GM18870 (cell line): ENCODE measurements at regions not wholly inside any gene's neighbourhood (a gene's known extent, or its start where the extent isn't known, plus 50 kb on each side); places are given as distances from the start of the nearest gene placed in this dataset.

ENCODE experiments used
- ATAC-seq: cut with Tn5 transposase; IDR thresholded peaks from one replicate; pipeline ENCODE4 v1.9.1; 2021; ENCODE audit warnings: moderate library complexity; ENCODE audit not compliant: unreplicated experiment

DNA sequence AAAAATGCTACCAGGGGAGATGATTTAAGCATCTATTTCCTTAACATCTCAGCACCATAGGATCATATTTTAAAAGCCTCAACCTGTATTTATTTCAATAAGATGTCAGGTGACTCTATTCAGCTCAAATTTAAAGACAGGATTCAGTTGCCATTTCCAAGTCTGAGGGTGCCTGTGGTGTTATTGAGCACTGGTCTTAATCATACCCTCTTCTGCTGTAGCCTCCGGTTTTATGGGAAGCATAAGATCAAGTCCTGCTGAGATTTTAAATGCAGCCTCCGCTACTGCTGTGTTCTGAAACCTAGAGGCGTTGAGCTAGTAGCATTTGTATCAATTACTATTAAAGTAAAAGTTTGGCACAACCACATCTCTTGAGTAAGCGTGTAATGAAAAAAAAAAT is 185.7 kb upstream of the NWD2 start:
- ATAC-seq, result no peak

DNA sequence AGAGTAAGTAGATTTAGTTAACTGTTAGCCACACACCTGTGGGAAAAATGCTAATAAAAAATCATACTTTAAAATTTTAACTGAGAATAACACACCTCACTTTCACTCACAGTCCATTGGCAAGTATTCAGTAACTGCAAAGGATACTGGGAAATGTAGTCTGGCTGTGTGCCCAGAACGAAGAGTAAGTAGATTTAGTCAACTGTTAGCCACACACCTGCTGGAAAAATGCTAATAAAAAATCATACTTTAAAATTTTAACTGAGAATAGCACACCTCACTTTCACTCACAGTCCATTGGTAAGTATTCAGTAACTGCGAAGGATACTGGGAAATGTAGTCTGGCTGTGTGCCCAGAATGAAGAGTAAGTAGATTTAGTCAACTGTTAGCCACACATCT is 178.4 kb upstream of the NWD2 start:
- no peak for ATAC-seq

DNA sequence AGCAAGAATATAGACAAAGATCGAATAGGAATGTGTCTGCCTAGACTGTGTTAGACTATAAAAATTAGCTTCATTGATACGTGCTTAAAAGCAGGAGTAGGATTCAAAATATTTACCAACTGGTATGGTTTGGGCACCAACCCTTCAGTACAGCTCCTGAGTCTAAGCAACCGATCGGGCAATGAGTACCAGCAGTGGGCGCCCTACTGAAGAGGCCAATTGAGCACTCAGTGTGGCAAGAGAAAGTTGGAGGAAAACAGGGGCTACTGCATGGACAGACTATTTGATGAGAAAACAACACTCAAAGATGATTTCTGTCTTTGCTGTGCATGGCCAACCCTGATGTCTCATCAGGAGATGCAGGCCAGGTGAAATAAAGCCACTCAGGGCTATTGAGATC is 176.0 kb upstream of the NWD2 start:
- no peak for ATAC-seq

DNA sequence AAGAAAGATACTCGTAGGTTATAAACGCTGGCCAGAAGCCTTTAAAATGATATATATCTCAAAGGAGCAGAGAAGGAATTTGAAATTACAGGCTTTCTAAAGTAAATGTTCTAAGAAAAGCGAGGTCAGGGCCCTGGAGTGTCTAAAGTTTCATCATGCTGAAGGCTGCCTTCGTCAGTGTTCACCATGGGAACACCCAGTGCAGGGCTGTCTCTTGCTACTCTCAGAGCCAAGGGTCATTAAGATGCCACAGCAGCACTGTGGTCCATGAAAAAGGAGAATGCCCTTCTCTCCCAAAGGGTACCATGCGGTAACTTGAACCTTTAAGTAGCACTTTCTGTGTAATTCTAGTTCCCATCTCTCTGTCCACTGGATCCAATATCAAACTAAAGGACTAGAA is 174.5 kb upstream of the NWD2 start:
- ATAC-seq, result no peak

DNA sequence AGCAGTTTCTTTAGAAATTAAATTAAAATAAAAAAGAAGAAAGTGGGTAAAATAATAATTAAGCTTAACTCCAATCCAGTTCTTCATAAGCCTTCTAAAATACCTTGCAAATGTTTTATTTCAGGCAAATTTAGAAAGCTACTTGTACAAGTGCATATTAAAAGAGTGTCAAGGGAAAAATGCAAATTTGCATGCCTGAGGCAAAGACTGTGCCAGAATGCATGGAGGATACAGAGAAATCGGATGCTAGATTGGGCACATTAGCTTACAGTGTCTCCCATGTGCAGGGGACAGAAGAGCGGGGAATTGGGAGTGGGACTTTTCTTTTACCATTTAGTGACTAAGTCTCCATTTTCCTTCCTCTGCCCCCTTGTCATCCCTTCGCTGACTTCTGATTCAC is 173.0 kb upstream of the NWD2 start:
- ATAC-seq, result no peak

DNA sequence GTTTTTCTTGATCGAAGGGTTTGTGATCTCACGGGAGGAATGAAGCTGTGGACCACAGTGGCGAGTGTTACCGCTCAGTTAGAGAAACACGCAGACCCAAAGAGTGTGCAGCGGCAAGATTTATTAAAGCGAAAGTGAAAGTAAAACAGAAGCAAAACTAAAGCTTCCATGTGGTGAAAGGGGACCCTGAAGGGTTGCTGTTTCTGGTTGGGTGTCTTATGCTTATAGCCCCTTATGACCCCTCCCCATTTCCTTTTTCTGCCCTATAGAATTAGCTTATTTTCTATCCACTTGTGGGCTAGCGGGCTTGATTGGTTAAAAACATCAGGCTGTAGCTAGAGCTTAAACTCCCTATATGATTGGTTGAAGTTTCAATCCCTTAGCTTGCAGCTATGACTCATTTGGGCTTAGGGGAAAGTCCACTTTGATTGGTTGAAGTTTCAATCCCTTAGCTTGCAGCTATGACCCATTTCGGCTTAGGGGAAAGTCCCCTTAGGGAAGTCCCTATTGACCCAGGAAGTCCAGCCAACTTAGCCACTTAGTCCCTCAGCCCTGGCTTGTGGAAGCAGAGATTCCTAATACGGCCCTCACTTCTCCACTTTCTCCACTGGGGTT is 171.2 kb upstream of the NWD2 start:
- no peak for ATAC-seq

DNA sequence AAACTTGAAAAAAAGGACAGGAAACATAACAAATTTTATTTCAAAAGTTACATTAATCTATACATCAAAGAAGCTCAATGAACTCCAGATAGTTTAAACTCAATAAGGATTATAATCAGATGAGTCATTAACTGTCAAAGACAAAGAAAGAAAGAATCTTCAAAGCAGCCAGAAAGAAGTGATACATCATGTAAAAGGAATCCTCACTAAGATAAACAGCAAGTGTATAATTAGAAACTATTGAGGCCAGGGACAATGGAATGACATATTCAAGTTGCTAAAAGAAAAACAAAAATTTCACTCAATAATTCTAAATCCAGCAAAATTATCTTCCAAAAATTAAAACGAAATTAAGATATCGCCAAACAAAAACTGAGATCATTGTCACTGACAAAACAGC is 161.6 kb upstream of the NWD2 start:
- no peak for ATAC-seq

DNA sequence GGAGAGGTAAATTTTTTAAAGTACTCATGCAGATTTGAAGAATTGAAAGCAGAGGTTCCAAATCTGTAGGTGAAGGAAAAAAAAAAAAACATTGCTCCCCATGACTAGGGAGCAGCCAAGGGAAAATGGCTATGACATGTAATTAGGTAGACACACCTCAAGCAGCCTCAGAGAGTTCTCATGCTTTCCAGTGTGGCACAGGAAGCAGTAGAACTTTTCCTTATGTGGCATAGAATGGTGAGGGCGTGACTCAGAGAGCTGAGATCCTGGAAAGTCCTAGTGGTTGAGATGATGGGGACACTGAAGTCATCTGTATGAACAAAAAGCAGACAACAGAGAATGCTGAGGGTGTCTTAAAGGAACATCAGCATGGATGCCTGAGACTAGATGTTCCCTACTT is 148.6 kb upstream of the NWD2 start:
- no peak for ATAC-seq

DNA sequence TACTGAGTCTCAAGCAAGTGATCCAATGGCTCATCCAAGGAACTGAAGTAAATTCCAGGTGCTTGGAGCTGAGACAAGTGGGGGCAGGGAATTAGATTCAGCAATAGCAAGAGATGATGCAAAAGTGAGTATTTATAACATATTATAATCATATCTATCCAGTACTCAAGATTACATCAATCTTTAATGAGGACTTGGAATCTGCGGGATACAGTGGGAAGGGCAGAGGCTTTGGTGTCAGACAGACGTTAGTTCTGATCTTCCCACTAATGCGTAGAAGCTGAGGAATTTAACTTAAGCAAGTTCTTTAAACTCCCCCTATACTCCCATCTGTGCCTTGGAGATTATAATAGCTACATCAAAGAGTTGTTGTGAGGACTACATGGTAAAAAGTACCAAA is 143.4 kb upstream of the NWD2 start:
- no peak for ATAC-seq

DNA sequence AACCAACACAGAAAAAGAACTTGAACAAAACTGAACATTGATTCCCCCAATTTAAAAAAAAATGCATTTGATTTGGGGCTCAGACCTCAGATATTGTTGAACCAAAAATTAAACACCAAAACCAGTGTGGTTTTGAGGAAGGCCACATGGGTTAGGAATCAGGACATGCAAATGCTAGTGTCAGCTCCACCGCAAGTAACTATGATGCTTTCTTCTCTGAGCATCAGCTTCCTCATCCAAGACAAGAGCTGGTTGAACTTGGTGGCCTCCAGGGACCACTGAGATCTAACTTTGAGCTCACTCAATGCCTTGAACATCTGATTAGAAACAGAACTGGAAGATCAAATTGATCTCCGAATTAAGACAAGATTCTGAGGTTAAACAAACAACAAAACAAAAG is 142.9 kb upstream of the NWD2 start:
- no peak for ATAC-seq

DNA sequence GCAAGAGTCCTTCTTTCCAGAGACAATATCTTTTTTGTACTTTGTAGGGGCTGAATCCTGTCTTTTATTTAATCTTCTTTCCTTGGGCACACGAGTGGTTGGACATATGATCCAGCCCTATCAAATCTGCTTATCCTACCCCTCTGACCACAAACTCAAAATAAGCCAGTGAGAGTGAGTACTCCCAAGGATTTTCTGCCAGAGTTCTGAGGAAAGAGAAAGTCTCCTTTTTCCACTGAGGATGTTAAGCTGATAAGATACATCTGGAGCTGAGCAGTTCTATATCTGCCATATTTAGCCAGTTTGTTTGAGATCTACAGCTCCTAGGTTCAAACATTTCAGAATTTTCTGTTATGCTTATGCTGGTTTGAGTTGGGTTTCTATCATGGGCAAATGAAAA is 134.8 kb upstream of the NWD2 start:
- ATAC-seq, result no peak

DNA sequence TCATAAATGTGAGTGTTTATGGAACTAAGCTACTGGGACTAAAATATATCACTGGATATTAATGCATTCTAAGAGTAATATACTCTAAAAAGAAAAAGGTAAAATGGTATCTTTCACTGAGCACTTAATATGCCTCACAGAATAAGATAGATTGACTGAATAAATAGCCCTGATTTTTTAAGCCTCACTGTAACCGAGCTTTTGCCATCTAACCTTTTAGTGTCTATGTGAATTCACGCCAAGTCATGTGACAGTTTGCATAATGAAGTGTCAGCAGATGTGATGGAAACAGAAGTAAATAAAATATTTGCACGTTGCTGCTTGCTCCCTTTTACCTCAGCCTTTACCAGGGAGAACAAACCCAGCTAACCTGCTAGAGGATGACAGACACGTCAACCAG is 119.7 kb upstream of the NWD2 start:
- ATAC-seq, result no peak

DNA sequence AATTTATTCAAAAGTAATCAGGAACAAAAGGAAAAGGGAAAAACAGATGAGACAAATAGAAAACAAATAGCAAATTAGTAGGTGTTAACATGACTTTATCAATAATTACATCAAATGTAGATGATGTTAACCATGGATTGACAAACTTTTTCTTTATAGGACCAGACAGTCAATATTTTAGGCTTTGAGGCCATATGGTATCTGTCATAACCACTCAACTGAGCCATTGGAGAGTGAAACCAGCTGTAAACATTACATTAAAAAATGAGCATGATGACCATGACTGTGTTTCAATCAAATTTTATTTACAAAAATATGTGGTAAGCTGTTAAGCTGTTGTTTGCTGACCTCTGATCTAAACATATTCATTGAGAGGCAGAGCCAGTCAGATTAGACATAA is 118.5 kb upstream of the NWD2 start:
- ATAC-seq, result no peak

DNA sequence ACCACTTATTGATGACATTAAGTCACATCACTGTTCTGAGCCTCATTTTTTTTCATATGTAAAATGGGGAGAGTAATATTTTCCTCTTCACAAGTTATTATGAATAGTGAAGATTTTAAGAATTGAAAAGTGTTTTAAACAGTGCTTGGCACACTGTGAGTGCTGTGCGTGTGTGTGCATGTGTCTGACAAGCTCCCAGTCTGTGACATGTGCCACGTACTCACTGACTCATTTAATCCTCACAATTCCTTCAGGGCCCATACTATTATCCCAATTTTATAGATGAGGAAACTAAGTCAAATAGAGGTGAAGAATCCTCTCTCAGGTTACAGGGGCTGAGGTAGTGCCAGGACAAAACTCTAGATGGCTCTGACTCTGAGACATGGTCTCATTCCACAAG is 114.1 kb upstream of the NWD2 start:
- no peak for ATAC-seq

DNA sequence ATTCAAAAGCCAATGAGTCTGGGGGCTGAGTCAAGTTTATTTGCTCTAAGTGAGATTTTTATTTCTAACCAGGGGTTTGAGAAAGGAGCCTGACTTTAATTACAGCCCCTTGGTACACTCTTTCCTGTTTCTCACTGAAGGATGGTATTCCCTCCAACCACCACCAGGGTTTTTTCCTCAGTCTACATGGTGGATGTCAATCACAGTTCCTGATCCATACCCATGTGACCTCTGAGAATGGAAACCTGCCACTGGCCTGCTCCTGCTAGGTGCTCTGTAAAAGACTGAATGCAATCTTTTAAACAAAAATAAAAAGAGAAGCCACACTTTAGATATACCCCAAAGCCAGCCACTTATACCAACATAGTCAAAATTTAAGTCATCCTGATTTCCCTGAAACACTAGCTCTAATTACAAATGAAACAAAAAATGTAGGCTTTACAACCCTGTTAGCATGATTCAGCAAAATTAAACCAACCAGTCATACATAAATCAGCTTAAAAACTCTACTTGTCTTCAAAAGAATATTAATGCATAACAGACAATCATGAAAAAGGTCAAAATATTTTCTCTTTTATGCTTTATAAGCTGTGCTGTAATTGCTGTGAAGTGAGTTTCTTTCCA is 112.1 kb upstream of the NWD2 start:
- ATAC-seq, result no peak

DNA sequence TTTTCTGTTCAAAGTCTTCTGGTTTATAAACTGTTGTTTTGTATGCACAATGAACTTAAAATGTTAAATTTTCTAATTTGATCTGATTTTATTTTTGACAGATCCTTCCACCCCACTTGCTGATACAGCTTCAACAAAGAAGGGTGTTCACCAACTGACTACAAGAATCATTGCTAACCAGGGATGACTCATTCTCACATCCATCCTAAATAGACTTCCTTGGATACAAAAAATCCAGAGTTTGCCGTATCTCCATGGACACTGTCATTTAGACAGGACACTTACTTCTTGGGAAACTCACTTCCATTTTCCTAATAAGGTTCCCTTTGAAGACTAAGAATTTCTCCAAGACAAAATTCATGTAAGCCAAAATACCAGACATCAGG is 111.6 kb upstream of the NWD2 start:
- ATAC-seq, result no peak

DNA sequence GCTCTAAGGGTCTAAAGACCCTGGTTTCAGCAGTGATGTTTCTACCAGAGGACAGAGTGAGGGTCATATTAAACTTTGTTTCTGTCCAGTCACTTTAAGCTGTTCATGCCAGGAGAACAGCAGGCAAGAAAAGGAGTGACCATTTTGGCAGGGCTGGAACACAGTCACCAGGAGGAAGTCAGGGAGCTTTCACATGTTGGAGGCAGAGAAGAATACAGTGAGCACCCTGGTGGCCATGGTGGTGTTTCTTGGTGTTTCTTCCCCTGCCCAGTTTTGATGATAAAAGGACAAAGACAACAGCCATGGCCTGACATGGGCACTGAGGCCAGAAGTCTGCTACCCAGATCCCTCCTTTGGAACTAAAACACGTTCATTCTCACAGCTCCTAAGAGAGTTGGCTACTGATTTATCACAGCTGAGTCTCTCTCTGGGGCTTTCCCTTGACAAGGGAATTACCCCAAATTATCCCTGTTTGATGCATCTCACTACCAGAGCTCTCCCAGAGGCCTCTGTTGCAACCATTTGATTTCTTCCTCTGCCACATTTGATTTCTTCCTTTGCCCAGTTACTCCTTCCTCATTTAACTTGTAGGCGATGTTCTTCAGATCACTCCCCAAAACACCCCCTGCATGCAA is 106.4 kb upstream of the NWD2 start:
- ATAC-seq, result peak; percentile 92

DNA sequence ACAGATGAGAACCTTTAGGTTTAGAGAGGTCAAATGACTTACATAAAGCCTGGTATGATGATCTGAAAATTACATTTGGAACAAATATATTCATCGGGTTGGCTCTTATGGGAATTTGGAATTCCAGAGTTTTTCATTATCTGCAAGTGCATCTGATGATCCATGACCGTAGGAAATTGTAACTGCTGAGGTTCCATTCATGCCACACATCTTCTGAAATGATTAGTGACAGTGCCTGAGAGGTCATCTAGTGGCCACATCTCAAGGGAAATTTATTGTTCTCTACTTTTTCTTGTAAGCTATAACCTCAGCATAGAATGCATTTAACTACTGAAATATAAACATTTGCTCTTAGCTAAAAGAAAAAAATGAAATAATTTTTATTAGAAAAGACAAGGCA is 105.8 kb upstream of the NWD2 start:
- ATAC-seq, result peak; percentile 54

DNA sequence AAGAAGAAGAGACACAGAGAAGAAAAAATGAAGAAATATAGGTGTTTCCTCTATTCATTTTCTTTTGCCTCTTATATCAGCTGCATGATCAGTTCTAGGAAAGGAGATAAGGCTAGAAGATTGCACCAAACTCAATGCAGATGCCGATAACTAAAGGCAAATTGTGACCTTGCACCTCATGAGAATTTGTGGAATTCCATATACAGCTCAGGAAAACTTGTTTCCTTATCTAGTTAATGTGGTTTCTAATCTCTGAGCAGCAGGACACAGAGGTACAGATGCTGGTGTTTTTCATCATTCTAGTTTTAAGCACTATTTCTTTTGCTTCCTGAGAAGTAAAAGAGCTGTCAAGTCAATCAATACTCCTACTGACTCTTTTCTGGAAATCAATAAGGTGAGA is 104.6 kb upstream of the NWD2 start:
- ATAC-seq, result no peak

DNA sequence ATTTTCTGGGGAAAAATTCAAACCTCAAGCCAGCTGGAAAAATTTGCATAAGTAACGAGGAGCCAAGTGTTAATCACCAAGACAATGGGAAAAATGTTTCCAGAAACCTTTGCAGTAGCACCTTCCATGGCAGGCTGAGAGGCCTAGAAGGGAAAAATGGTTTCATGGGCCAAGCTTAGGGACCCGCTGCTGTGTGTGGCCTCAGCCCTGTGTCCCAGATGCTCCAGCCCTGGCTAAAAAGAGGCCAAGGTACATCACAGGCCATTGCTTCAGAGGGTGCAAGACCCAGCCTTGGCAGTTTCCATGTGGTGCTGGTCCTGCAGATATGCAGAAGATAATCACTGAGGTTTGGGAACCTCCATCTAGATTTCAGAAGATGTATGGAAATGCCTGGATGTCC is 98.3 kb upstream of the NWD2 start:
- ATAC-seq, result no peak

DNA sequence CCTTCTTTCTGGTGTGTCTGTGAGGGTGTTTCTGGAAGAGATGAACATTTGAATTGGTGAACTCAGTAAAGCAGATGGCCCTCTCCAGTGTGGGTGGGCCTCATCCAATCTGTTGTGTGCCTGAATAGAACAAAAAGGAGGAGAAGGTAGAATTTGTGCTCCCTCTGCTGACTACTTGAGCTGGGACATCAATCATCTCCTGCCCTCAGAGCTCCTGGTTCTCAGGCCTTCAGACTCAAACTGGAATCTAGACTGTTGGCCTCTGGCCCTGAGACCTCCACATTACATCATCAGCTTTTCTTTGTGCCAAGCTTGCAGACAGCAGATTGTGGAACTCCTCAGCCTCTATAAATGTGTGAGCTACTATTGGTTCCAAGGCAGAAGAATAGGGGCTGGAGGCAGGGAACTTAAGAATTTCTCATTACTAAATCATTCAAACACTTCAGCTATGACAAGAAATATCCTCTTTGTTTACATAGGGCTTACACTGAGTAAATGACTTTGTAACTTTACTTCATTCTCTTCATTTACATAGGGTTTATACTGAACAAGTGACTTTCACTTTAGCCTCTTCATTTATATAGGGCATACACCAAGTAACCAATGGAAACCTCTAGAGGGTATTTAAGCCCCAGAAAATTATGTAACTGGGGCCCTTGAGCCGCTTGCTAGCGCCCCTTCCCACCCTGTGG is 86.9 kb upstream of the NWD2 start:
- ATAC-seq, result no peak

DNA sequence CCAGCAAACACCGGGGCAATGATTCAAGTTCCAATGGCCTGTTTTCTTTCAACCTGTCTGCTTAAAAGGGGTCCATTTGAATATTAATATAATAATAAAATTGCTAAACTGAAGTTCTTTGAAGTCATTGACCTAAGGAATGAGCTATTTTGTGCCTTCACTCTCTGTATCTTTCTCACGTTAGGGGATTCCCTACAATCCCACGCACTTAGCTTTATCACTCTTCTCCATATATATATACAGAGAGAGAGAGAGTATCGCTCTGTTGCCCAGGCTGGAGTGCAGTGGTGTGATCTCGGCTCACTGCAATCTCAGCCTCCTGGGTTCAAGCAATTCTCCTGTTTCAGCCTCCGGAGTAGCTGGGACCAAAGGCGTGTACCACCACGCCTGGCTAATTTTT is 83.9 kb upstream of the NWD2 start:
- no peak for ATAC-seq
